Loucy (cell line): ENCODE measurements at regions not wholly inside any gene's neighbourhood (a gene's known extent, or its start where the extent isn't known, plus 50 kb on each side); places are given as distances from the start of the nearest gene placed in this dataset.

Source experiments
- H2AFZ ChIP-seq: fragments of 200-600 bp; sonication (generic); 2 replicates; pipeline ENCODE4 v1.6.0; 2016; ENCODE audit warnings: antibody characterized with exemption, mild to moderate bottlenecking, low read length, moderate library complexity
- H3F3A ChIP-seq: fragments of 200-600 bp; 2 replicates; pipeline ENCODE4 v1.6.0; 2016; ENCODE audit warnings: antibody characterized with exemption, low read depth, mild to moderate bottlenecking
- H3K27me3 ChIP-seq: fragments of 200-600 bp; sonication (generic); 2 replicates; pipeline ENCODE4 v1.6.1; 2014; ENCODE audit warnings: low read length, mild to moderate bottlenecking; ENCODE audit not compliant: insufficient read depth, poor library complexity, severe bottlenecking
- H3K36me3 ChIP-seq: fragments of 200-600 bp; sonication (generic); 2 replicates; pipeline ENCODE4 v1.6.1; 2016; ENCODE audit warnings: low read length; ENCODE audit not compliant: insufficient read depth
- H3K4me1 ChIP-seq: fragments of 200-600 bp; sonication (generic); 2 replicates; pipeline ENCODE4 v1.5.1; 2014; ENCODE audit warnings: low read length, mild to moderate bottlenecking; ENCODE audit not compliant: insufficient read depth, poor library complexity, severe bottlenecking
- H3K4me2 ChIP-seq: fragments of 200-600 bp; sonication (generic); 2 replicates; pipeline ENCODE4 v1.6.0; 2014; ENCODE audit warnings: antibody characterized with exemption, low read length, low read depth, mild to moderate bottlenecking; ENCODE audit not compliant: poor library complexity, severe bottlenecking
- H3K4me3 ChIP-seq: fragments of 200-600 bp; sonication (generic); 2 replicates; pipeline ENCODE4 v1.5.1; 2014; ENCODE audit warnings: low read length, mild to moderate bottlenecking, mixed read lengths; ENCODE audit not compliant: poor library complexity, severe bottlenecking
- H3K79me2 ChIP-seq: fragments of 200-600 bp; sonication (generic); 2 replicates; pipeline ENCODE4 v1.6.1; 2014; ENCODE audit warnings: low read length; ENCODE audit not compliant: insufficient read depth
- H3K9ac ChIP-seq: fragments of 200-600 bp; sonication (generic); 2 replicates; pipeline ENCODE4 v1.6.0; 2014; ENCODE audit warnings: mild to moderate bottlenecking, low read depth, low read length, moderate library complexity; ENCODE audit not compliant: poor library complexity, severe bottlenecking
- H3K9me2 ChIP-seq: fragments of 200-600 bp; sonication (generic); replicated peaks from 2 replicates; pipeline ENCODE4 v1.6.1; 2016; ENCODE audit warnings: low read depth, low read length, mixed read lengths
- H3K9me3 ChIP-seq: fragments of 200-600 bp; sonication (generic); 2 replicates; pipeline ENCODE4 v1.6.1; 2014; ENCODE audit warnings: mild to moderate bottlenecking, antibody characterized with exemption, low read length, low read depth; ENCODE audit not compliant: insufficient read depth
- H4K20me1 ChIP-seq: fragments of 200-600 bp; sonication (generic); 2 replicates; pipeline ENCODE4 v1.6.0; 2014; ENCODE audit warnings: antibody characterized with exemption, low read length, mild to moderate bottlenecking; ENCODE audit not compliant: insufficient read depth, poor library complexity, severe bottlenecking
- EZH2phosphoT487 ChIP-seq: fragments of 200-600 bp; IDR thresholded peaks from 2 replicates; pipeline ENCODE4 v1.6.1; 2018; ENCODE audit warnings: antibody characterized with exemption, mild to moderate bottlenecking, moderate library complexity, borderline replicate concordance
- TF ChIP-seq, protein P1 (sequence below): fragments of 200-600 bp; sonication (generic); conservative IDR thresholded peaks from 2 replicates; pipeline ENCODE4 v1.5.1; 2014; ENCODE audit warnings: mild to moderate bottlenecking, antibody characterized with exemption, low read length

DNA sequence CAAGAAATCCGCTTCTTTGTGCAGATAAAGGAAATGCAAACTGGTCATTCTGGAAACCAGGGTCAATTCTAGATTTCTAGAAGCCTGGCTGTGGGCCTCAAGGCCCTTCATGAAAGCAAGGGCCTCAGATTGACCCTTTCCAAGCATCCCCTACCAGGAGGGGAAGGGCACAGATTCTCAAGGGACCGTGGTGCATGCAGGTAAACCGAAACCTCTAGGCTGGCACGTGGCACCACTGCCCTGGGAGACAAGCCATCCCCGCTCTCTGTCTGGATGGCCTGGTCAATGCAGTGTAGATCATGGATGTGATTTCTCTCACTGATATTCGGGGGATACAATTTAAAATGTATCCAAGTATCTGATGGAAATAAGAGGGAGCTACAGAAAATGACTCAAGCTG, 69.4 kb downstream of the TOMM20 start:
- Histone ChIP-seq H2AFZ (no peak overlapping the region), H3F3A (no peaks in the 10 kb centered on the region; the same call in 1 of the 2 replicates), H4K20me1 (no peaks in the 10 kb centered on the region), H3K79me2 (no peaks in the 10 kb centered on the region), H3K4me2 (no peak overlapping the region), H3K9ac (no peak overlapping the region), H3K9me2 (no peaks in the 10 kb centered on the region), H3K9me3 (no peaks in the 10 kb centered on the region), H3K4me1 (peaks cover 30% of the 10 kb centered on the region), H3K4me3 (no peak overlapping the region), H3K27me3 (no peaks in the 10 kb centered on the region), H3K36me3 (no peaks in the 10 kb centered on the region)
- TF ChIP-seq, protein P1, sequence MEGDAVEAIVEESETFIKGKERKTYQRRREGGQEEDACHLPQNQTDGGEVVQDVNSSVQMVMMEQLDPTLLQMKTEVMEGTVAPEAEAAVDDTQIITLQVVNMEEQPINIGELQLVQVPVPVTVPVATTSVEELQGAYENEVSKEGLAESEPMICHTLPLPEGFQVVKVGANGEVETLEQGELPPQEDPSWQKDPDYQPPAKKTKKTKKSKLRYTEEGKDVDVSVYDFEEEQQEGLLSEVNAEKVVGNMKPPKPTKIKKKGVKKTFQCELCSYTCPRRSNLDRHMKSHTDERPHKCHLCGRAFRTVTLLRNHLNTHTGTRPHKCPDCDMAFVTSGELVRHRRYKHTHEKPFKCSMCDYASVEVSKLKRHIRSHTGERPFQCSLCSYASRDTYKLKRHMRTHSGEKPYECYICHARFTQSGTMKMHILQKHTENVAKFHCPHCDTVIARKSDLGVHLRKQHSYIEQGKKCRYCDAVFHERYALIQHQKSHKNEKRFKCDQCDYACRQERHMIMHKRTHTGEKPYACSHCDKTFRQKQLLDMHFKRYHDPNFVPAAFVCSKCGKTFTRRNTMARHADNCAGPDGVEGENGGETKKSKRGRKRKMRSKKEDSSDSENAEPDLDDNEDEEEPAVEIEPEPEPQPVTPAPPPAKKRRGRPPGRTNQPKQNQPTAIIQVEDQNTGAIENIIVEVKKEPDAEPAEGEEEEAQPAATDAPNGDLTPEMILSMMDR, result no peak
- TF ChIP-seq EZH2phosphoT487, result no peak

DNA sequence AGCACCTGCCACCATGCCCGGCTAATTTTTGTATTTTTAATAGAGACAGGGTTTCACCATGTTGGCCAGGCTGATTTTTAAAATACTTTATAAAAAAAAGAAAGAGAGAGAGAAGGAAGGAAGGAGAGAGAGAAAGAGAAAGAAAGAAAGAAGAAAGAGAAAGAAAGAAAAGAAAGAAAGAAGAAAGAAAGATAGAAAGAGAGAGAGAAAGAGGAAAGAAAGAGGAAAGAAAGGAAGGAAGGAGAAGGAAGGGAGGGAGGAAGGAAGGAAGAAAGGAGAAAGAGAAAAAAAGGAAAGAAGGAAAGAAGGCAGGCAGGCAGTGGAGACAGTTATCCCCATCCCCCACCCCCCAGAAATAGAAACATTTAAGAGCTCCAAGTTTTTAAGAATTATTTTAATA, 69.9 kb downstream of the TOMM20 start:
- TF ChIP-seq, protein P1, result no peak
- TF ChIP-seq EZH2phosphoT487, result no peak
- no peaks in the 10 kb centered on the region; the same call in 1 of the 2 replicates for H3F3A ChIP-seq

GRCh38 chr1:235057385-235058306, 71.0 kb downstream of the TOMM20 start:
- no peak overlapping the region for H3K9ac ChIP-seq
- H3K27me3 ChIP-seq, result no peaks in the 10 kb centered on the region
- H3K79me2 ChIP-seq, result no peaks in the 10 kb centered on the region
- no peaks in the 10 kb centered on the region for H3K36me3 ChIP-seq
- no peaks in the 10 kb centered on the region for H4K20me1 ChIP-seq
- peaks cover 15% of the 10 kb centered on the region for H3K4me1 ChIP-seq
- H3K9me2 ChIP-seq, result no peaks in the 10 kb centered on the region
- no peak overlapping the region for H3K4me2 ChIP-seq
- H3K4me3 ChIP-seq, result no peak overlapping the region
- TF ChIP-seq EZH2phosphoT487, result no peak
- TF ChIP-seq, protein P1, result no peak
- H3K9me3 ChIP-seq, result no peaks in the 10 kb centered on the region
- no peak overlapping the region for H2AFZ ChIP-seq
- H3F3A ChIP-seq, result no peaks in the 10 kb centered on the region; the same call in 1 of the 2 replicates

More for the DNA sequence above, 69.9 kb downstream of the TOMM20 start:
- no peaks in the 10 kb centered on the region for H3K36me3 ChIP-seq
- no peaks in the 10 kb centered on the region for H3K9me2 ChIP-seq
- H4K20me1 ChIP-seq, result no peaks in the 10 kb centered on the region
- H3K9ac ChIP-seq, result no peak overlapping the region
- peaks cover 25% of the 10 kb centered on the region for H3K4me1 ChIP-seq
- no peak overlapping the region for H3K4me2 ChIP-seq
- no peaks in the 10 kb centered on the region for H3K9me3 ChIP-seq
- H3K4me3 ChIP-seq, result no peak overlapping the region
- no peaks in the 10 kb centered on the region for H3K79me2 ChIP-seq
- H3K27me3 ChIP-seq, result no peaks in the 10 kb centered on the region
- H2AFZ ChIP-seq, result no peak overlapping the region
